Activated CD4-positive, alpha-beta T cell treated with anti-CD3 and anti-CD28 coated beads, Interleukin-2, Interleukin-4, amounts not matched to agents 100 ng/mL and 50 ng/mL, durations not matched to agents 16 hours and 8 hours (primary cell): ENCODE measurements at regions not wholly inside any gene's neighbourhood (a gene's known extent, or its start where the extent isn't known, plus 50 kb on each side); places are given as distances from the start of the nearest gene placed in this dataset.
"Not testable (repeated sequence)": the region's sequence is repeated elsewhere in the genome, so short reads cannot be mapped to it uniquely, and the experiment has no call there.

Experiments
- DNase-seq: peaks from one replicate; pipeline ENCODE4 v3.0.0-alpha.2; 2020; ENCODE audit warnings: low spot score

DNA sequence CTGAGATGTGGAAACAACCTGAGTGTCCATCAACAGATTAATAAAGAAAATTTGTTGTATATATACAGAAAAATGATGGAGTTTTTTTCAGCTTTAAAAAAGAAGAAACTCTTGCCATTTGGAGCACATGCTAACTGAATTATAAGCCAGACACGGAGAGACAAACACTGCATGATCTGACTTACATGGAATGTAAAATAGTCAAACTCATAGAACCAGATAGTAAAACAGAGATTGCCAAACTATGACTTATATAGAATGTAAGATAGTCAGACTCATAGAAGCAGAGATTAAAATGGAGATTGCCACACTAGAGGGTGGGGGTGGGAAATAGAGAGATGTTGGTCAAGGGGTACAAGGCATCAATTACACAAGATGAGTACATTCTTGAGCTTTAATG lies 1786.6 kb downstream of the PLA2G4A start:
- no peak for DNase-seq

DNA sequence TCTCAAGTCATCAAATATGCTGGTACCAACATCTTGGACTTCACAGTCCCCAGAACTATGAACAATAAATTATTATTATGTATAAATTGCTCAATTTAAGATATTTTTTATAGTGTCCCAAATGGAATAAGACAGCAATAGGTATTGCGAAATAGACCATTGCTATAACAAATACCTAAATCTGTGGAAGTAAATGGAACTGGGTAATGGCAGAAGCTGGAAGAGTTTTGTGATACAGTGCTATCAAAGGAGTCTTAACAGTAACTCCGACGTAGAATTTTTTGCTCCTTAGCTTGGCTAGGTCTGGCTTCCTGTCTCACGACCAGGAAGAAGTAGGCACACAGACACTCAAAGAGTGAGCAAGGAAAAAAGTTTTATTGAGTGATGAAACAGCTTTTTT lies 1791.5 kb downstream of the PLA2G4A start:
- no peak for DNase-seq

DNA sequence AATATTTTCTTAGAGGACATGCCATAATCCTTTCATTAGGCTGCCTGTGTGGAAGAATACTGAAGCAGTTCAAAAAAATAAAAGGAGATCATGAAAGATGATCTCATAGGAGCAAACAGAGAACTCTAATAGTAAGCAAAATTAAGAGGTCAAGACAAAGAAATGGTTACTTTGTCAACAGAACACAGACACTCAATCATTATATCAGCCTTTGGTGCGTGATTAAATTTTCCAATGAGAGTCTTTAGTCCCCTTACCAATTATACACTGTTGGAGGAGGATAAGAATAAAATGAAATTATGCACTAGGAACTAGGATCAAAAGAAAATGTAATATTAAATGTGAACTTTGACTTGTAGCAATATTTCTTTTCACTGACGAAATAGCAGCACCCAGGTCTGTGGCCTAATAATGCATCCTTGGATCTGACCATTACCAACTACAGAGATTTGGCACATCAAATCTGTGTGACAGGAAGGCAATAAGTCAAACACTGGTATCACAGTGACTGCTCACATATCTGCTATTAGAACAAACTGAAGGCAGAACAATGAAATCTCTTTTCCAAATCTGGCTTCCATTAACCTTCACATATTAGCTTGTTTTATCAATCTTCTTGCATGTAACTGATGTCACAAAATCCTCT lies 1812.9 kb downstream of the PLA2G4A start:
- no peak for DNase-seq

- DNase-seq = no peak
Observed at GRCh38 chr1:188642704-188643103, 1814.0 kb downstream of the PLA2G4A start.

DNA sequence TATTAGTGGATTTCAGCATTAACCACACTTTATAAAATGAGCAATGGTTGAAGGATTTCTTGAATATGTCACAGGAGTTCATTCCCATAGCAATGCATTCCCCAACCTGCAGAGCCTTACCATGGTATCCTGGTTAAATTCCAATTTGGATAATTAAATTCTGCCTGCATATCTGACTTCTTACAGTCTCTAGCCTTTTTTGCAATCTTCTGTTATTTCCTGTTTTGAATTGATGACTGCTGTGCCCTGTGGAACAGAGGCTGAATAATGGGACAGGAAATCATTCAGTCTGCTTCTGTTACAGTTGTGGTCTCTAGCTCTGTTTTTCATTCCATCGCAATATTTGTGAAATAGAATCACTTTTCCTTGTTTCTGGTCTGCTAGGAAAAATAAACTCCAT lies 1823.9 kb downstream of the PLA2G4A start:
- no peak for DNase-seq

DNA sequence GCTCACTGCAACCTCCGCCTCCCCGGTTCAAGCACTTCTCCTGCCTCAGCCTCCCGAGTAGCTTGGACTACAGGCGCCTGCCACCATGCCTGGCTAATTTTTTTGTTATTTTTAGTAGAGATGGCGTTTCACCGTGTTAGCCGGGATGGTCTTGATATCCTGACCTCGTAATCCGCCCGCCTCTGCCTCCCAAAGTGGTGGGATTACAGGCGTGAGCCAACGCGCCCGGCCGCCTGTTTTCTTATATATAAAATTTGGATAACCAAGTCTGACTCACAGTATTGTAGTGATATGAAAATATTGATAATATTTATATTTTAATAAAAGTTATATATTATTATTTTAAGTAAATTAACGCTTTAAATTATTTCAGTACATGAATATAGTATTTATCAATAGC lies 1821.7 kb downstream of the BRINP3 start:
- DNase-seq = not testable (repeated sequence)

DNA sequence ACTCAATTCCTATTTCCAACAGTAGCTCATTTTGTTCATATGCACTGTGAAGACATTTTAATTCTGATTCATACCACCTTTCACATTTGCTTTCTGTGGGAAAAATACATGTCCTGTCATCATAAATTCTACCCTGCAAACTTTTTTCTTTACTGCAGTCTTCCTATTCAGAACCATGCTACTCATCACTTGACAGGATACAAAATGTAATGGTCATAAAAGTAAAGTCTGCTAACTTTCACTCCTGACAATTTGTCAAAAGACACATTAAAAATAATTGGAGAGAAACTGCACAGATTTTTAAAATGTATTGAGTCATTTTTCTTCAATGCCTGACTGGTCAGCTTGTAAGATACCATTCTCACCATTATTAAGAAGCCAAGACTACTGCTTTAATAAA lies 1817.1 kb downstream of the BRINP3 start:
- no peak for DNase-seq

GRCh38 chr1:188665477-188665876 lies 1812.2 kb downstream of the BRINP3 start:
- DNase-seq = no peak

- no peak for DNase-seq
Observed at GRCh38 chr1:188668083-188668482, 1809.6 kb downstream of the BRINP3 start.

- DNase-seq = no peak
Observed at GRCh38 chr1:188669728-188670382, 1807.8 kb downstream of the BRINP3 start.

GRCh38 chr1:188670837-188671236 lies 1806.8 kb downstream of the BRINP3 start:
- DNase-seq = no peak

DNA sequence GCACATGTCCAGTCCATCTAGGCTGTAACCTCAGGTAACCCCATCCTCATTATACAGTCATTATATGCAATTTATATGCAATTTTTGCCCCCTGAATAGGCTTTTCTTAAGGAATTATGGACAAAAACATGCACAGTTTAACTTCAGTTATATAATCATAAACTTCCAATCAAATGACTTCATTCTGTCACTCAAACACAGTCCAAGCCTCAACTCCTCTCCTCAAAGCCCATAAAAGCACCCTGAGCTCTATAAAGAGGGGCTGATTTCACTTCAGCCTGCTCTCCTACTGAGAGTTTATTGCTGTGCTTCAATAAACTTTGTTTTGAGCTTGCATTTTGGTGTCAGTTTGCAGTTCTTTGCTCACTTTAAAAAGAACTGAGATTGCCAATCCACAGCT lies 1805.5 kb downstream of the BRINP3 start:
- no peak for DNase-seq

GRCh38 chr1:188689542-188689941 lies 1788.1 kb downstream of the BRINP3 start:
- no peak for DNase-seq

DNA sequence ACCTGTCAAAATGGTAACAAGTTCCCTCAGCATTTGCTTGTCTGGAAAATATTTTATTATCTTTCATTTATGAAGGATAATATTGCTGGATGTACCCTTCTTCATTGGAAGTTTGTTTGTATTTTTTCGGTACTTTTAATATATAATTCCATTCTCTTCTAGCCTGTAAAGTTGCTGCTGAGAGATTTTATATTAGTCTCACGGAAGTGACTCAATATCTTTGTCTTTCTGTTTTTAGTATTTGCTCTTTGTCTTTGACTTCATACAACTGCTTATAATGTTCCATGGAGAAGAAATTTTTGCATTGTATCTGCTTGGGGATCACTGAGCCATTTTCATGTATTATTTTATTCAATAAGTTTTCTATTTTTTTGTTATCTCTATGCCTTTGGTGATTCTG lies 1777.5 kb downstream of the BRINP3 start:
- no peak for DNase-seq

GRCh38 chr1:188706742-188707141 lies 1770.9 kb downstream of the BRINP3 start:
- no peak for DNase-seq

DNA sequence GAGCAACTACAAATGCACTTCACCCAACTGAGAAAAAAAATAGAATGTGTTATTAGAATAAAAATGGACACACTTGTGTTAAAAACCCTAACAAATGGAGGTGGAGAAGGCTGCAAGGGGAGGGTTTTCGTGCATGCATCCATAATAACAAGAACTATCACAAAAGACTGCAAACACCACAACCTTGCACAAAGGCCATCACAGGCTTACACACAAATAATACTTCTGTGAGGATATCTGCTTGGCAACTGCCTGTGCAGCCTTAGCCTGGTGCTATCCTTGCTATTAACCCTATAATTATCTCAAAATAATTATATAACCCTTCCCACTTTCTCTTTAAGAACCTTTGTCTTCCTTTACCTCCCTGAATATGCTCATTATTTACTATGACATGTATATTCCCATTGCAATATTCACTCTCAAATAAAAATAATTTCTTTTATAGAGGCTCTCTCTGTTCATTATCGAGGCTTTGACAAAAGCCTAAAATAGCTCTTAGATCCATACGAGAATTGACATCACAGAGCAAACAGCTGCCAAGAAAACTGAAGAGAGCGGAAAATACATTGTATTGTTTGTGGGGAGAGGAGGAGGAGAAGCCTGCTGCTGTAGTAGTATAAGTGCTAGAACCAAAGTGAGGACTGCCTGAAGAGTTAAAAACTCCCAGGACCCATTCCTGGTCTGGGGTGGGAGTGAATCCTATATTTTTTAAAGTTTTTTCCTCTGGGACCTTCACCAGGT lies 1768.7 kb downstream of the BRINP3 start:
- DNase-seq = no peak

DNA sequence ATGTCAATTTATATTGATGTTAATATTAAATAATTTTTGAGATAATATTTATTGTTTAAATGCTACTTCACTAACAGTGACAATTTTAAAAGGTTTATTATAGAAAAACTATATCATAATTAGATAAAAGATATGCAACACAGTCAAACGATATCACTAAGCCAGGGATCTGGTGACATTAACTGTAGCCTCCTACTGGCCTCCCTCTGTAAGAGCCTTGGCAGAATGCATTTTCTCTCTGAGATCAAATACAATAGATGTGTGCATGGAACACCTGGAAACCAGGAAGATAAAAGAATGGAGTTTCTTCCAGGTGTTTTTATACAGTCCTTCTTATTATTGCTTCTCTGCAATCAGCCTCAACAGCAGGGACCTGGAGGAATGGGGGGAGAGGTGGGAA lies 1762.1 kb downstream of the BRINP3 start:
- DNase-seq = no peak

DNA sequence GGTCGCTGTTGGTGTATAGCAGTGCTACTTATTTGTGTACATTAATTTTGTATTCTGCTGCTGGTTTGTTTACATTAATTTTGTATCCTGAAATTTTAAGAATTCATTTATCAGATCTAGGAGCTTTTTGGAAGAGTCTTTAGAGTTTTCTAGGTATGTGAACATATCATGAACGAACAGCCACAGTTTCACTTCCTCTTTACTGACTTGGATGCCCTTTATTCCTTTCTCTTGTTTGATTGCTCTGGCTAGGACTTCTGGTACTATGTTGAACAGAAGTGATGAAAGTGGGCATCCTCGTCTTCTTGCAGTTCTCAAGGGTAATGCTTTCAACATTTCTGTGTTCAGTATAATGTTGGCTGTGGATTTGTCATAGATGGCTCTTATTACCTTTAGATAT lies 1757.9 kb downstream of the BRINP3 start:
- no peak for DNase-seq

DNA sequence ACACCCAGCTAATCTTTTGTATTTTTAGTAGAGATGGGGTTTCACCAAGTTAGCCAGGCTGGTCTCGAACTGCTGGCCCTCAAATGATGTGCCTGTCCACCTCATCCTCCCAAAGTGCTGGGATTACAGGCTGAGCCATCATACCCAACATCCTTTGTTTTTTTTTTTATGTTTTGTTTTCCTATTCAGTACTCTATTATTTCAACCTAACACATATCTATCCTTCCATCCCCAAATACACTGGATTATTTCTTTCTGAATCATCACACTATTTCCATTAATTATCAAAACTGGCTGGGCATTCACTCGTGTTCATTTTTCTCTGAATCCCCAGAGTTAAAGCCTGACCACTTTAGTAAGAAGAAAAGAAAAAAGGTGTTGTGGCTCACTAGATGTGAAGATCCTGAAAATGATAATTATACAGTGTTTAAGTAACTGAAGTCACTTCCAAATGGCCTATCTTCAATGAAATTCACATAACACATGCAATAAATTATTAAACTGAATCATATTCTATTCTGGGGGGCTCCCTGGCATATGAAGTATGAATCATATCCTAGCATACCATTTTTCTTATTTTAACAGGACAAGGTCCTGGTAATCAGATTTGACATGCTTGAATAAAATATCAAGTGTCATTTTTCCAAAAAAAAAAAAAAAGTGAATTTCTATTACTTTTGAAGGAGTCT lies 1754.2 kb downstream of the BRINP3 start:
- no peak for DNase-seq

DNA sequence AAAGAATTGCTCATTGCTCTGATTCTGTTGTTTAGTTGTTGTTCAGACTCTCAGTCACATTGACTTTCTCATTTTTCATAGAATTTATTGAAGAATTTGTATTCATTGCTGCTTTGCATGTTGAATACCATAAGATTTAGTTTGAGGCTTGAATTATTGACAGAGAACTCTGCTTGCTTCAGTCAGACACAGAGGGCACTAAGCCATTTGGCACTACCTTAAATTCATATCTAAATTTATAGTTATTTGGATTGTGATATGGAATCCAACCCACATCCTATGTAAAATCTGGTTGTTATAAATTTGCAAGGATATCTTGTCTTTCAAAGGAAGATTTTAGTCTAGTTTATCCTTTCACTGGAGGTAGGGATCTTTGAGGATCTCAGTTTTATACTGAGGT lies 1748.6 kb downstream of the BRINP3 start:
- no peak for DNase-seq

DNA sequence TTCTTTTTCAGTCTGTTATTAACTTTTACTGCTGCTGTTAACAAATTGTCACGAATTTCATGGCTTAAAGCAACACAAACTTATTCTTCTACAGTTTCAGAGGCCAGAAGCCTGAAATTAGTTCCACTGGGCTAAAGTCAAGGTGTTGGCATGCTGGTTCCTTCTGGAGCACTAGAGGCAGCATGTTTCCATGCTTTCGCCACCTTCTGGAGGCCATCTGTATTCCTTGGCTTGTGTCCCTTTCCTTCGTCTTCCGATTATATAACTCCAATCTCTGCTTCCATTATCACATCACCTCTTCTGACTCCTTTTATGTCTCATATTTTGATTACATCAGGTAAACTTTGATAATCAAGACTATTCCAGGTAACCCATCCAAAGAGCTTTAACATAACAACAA lies 1742.1 kb downstream of the BRINP3 start:
- no peak for DNase-seq

- not testable (repeated sequence) for DNase-seq
Observed at GRCh38 chr1:188749275-188749674, 1728.4 kb downstream of the BRINP3 start.

DNA sequence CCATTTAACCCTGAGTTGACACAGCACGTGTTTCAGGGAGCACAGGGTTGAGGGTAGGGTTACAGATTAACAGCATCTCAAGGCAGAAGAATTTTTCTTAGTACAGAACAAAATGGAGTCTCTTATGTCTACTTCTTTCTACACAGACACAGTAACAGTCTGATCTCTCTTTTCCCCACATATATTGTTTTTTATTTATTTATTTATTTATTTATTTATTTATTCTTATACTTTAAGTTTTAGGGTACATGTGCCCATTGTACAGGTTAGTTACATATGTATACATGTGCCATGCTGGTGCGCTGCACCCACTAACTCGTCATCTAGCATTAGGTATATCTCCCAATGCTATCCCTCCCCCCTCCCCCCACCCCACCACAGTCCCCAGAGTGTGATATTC lies 1725.6 kb downstream of the BRINP3 start:
- DNase-seq = not testable (repeated sequence)
